SU-DHL-6 (cell line): ENCODE measurements at regions not wholly inside any gene's neighbourhood (a gene's known extent, or its start where the extent isn't known, plus 50 kb on each side); places are given as distances from the start of the nearest gene placed in this dataset.

Source experiments
- CTCF ChIP-seq: fragments of 200-600 bp; sonication (generic); IDR thresholded peaks from one replicate; pipeline ENCODE4 v1.5.1; 2017; ENCODE audit warnings: antibody characterized with exemption, mild to moderate bottlenecking, low read length, moderate library complexity; ENCODE audit not compliant: insufficient read depth, poor library complexity, severe bottlenecking
- EZH2phosphoT487 ChIP-seq: fragments of 200-600 bp; sonication (generic), shearing (Covaris generic); conservative IDR thresholded peaks from 2 replicates; pipeline ENCODE4 v1.6.1; 2018; ENCODE audit warnings: mild to moderate bottlenecking, antibody characterized with exemption, low read length, moderate library complexity, mixed read lengths

GRCh38 chr6:25168637-25169036 lies 110.5 kb upstream of the CARMIL1 start:
- no peak for TF ChIP-seq CTCF
- no peak for TF ChIP-seq EZH2phosphoT487
